ENCODE measurements at regions not wholly inside any gene's neighbourhood (a gene's known extent, or its start where the extent isn't known, plus 50 kb on each side); places are given as distances from the start of the nearest gene placed in this dataset.

DNA sequence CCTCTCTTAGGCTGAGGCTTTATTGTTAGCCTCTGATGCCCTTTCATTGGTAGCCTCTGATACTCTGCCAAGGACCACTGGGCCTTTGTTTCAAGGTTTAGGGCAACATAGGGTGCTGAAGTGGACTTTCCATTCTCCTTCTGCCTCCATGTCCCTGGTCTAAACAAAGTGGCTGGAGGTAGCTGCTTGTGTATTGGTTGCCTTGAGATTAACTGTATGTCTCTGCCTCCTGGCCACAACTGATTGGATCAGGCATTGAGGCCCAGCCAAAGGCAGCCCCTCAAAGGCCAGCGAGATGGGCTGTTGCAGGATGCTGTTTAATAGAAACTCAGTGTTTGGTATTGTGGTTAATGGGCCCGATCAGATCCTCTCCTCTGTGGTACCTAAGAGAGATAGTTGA, 77.9 kb upstream of the PRR23C start:
- Histone ChIP-seq H3K9me3 (ENCODE audit: control insufficient read depth, low read length) (no peaks in the 10 kb centered on the region), H3K27ac (ENCODE audit: low read depth, low read length) (no peak overlapping the region), H3K36me3 (ENCODE audit: control insufficient read depth, insufficient read depth, low read length) (no peaks in the 10 kb centered on the region), H3K4me3 (ENCODE audit: low read length) (no peak overlapping the region), H3K4me1 (ENCODE audit: control insufficient read depth, insufficient read depth, low read length) (peaks cover 15% of the 10 kb centered on the region), H3K27me3 (ENCODE audit: control insufficient read depth, insufficient read depth, low read length, poor library complexity, severe bottlenecking) (peaks cover 8% of the 10 kb centered on the region), H3K9ac (ENCODE audit: extremely low read depth, low read length, poor library complexity, severe bottlenecking) (no peak overlapping the region)
- DNase-seq: no peak
- H3K36me3 Mint-ChIP-seq (ENCODE audit: low read depth): no peaks in the 10 kb centered on the region
- H3K9me3 Mint-ChIP-seq: no peaks in the 10 kb centered on the region
- peaks cover 13% of the 10 kb centered on the region for H3K4me1 Mint-ChIP-seq
- WGBS, 2 experiments (ENCODE audit: insufficient coverage in 1 of 2, insufficient read length in 1 of 2): 95% methylated on average over 2 of the region's 2 CpGs; no CpG with 5 or more reads in 1 of the 2 experiments
- no peak for TF ChIP-seq CTCF (conservative IDR thresholded peaks at IDR 0.05)
- no peak overlapping the region for H3K27ac Mint-ChIP-seq
- peaks cover 3% of the 10 kb centered on the region for H3K27me3 Mint-ChIP-seq (ENCODE audit: insufficient read depth)
- H3K4me3 Mint-ChIP-seq: no peak overlapping the region

DNA sequence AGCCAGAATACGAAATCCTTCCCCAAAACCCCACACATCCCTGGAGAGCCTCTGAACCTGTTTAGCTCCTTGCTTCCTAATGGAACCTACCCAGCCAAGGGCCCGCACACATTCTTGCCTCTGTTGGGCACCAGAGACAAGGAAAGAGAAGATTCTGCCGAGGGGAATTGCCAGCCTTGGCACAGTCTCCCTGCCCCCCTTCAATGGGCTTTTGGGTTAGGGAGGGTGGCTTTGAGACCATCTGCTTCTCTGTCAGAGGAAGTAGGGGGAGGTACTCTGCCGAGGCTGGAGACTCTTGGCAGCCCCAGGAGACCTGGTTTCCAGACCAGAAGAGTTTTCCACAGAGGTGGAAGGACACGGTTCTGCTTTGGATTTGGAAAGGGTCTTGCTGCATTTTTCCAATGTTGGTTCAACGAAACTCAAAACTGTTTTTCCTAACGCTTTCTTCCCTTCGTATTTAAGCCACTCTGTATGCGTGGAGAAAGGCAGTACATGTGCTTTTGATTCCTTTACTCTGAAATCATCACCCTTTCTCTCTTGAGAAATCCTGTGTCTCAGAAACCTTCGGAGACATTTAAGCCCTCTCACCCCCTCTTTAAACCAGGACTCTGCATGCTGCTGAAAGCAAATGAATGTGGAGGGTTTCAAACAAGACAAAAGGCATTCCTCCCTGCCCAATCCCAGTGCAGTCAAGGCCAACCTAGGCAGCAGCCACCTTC, 78.8 kb upstream of the PRR23C start:
- no peak overlapping the region for H3K4me3 Mint-ChIP-seq
- no peaks in the 10 kb centered on the region for H3K9me3 Mint-ChIP-seq
- Histone ChIP-seq H3K36me3 (ENCODE audit: control insufficient read depth, insufficient read depth, low read length) (no peaks in the 10 kb centered on the region), H3K4me3 (ENCODE audit: low read length) (no peak overlapping the region), H3K9me3 (ENCODE audit: control insufficient read depth, low read length) (no peaks in the 10 kb centered on the region), H3K27ac (ENCODE audit: low read depth, low read length) (no peak overlapping the region), H3K9ac (ENCODE audit: extremely low read depth, low read length, poor library complexity, severe bottlenecking) (no peak overlapping the region), H3K4me1 (ENCODE audit: control insufficient read depth, insufficient read depth, low read length) (peaks cover 15% of the 10 kb centered on the region), H3K27me3 (ENCODE audit: control insufficient read depth, insufficient read depth, low read length, poor library complexity, severe bottlenecking) (peaks cover 8% of the 10 kb centered on the region)
- no peak overlapping the region for H3K27ac Mint-ChIP-seq
- DNase-seq: peak; percentile 31
- no peak for TF ChIP-seq CTCF (conservative IDR thresholded peaks at IDR 0.05)
- peaks cover 3% of the 10 kb centered on the region for H3K27me3 Mint-ChIP-seq (ENCODE audit: insufficient read depth)
- H3K4me1 Mint-ChIP-seq: peaks cover 13% of the 10 kb centered on the region
- H3K36me3 Mint-ChIP-seq (ENCODE audit: low read depth): no peaks in the 10 kb centered on the region
- 91 to 93% methylated on average over 5 to 10 of the region's 10 CpGs for WGBS, 2 experiments (ENCODE audit: insufficient coverage in 1 of 2, insufficient read length in 1 of 2)

GRCh38 chr3:139124197-139124596, 79.5 kb upstream of the PRR23C start:
- TF ChIP-seq CTCF (conservative IDR thresholded peaks at IDR 0.05): no peak
- Histone ChIP-seq H3K36me3 (ENCODE audit: control insufficient read depth, insufficient read depth, low read length) (no peaks in the 10 kb centered on the region), H3K4me1 (ENCODE audit: control insufficient read depth, insufficient read depth, low read length) (peaks cover 15% of the 10 kb centered on the region), H3K9me3 (ENCODE audit: control insufficient read depth, low read length) (no peaks in the 10 kb centered on the region), H3K27ac (ENCODE audit: low read depth, low read length) (no peak overlapping the region), H3K27me3 (ENCODE audit: control insufficient read depth, insufficient read depth, low read length, poor library complexity, severe bottlenecking) (peaks cover 8% of the 10 kb centered on the region), H3K4me3 (ENCODE audit: low read length) (no peak overlapping the region), H3K9ac (ENCODE audit: extremely low read depth, low read length, poor library complexity, severe bottlenecking) (no peak overlapping the region)
- peaks cover 13% of the 10 kb centered on the region for H3K4me1 Mint-ChIP-seq
- H3K9me3 Mint-ChIP-seq: no peaks in the 10 kb centered on the region
- no peaks in the 10 kb centered on the region for H3K36me3 Mint-ChIP-seq (ENCODE audit: low read depth)
- no peaks in the 10 kb centered on the region for H3K27me3 Mint-ChIP-seq (ENCODE audit: insufficient read depth)
- H3K4me3 Mint-ChIP-seq: no peak overlapping the region
- DNase-seq: no peak
- WGBS, 2 experiments (ENCODE audit: insufficient coverage in 1 of 2, insufficient read length in 1 of 2): 91 to 92% methylated on average over 2 of the region's 2 CpGs
- no peak overlapping the region for H3K27ac Mint-ChIP-seq
